CD4-positive, CD25-positive, alpha-beta regulatory T cell (primary cell): ENCODE measurements at regions not wholly inside any gene's neighbourhood (a gene's known extent, or its start where the extent isn't known, plus 50 kb on each side); places are given as distances from the start of the nearest gene placed in this dataset.

Source experiments
- ATAC-seq, 2 donors: fragments of 150-1000 bp; cut with Tn5 transposase; one replicate each; pipeline ENCODE4 v1.10.0; 2021; ENCODE audit warnings: low read depth in 2 of 2, moderate number of reproducible peaks in 2 of 2, moderate library complexity in 1 of 2
- DNase-seq, 3 donors: peaks; one replicate each; pipeline versions ENCODE4 v3.0.0 to v3.0.0-alpha.2; 2012 to 2022; ENCODE audit warnings: mixed read lengths in 1 of 3
- H3K27ac ChIP-seq: one replicate; pipeline ENCODE4 v1.7.0; 2013; ENCODE audit warnings: mild to moderate bottlenecking, low read length; ENCODE audit not compliant: insufficient read depth, poor library complexity, severe bottlenecking
- H3K27me3 ChIP-seq: one replicate; pipeline ENCODE4 v1.7.0; 2013; ENCODE audit warnings: low read length; ENCODE audit not compliant: control insufficient read depth, insufficient read depth
- H3K36me3 ChIP-seq: one replicate; pipeline ENCODE4 v1.7.0; 2013; ENCODE audit warnings: mild to moderate bottlenecking, low read length, moderate library complexity; ENCODE audit not compliant: control insufficient read depth, insufficient read depth
- H3K4me1 ChIP-seq: 2 replicates; pipeline ENCODE4 v1.7.0; 2013; ENCODE audit warnings: mild to moderate bottlenecking, low read length; ENCODE audit not compliant: insufficient read depth, control insufficient read depth, poor library complexity, severe bottlenecking
- H3K4me3 ChIP-seq: one replicate; pipeline ENCODE4 v1.7.0; 2013; ENCODE audit warnings: low read depth, mild to moderate bottlenecking, low read length, moderate library complexity
- H3K9me3 ChIP-seq, 2 experiments: 1 replicate in 1 of 2; 2 replicates in 1 of 2; pipeline ENCODE4 v1.7.0; 2013; ENCODE audit warnings: low read length in 2 of 2, mild to moderate bottlenecking in 1 of 2, moderate library complexity in 1 of 2; ENCODE audit not compliant: control insufficient read depth in 2 of 2
- H3K27ac Mint-ChIP-seq, 3 donors: one replicate each; pipeline ENCODE4 v1.8.0; 2020 to 2022; ENCODE audit warnings: mild to moderate bottlenecking in 3 of 3, mixed read lengths in 3 of 3, moderate library complexity in 2 of 3
- H3K27me3 Mint-ChIP-seq: one replicate; pipeline ENCODE4 v1.8.0; 2022; ENCODE audit warnings: mild to moderate bottlenecking, mixed read lengths
- H3K36me3 Mint-ChIP-seq: one replicate; pipeline ENCODE4 v1.8.0; 2020; ENCODE audit warnings: mixed read lengths
- H3K4me1 Mint-ChIP-seq, 4 donors: one replicate each; pipeline ENCODE4 v1.8.0; 2020 to 2022; ENCODE audit warnings: mixed read lengths in 4 of 4, mild to moderate bottlenecking in 1 of 4
- H3K4me3 Mint-ChIP-seq, 4 donors: one replicate each; pipeline ENCODE4 v1.8.0; 2020 to 2022; ENCODE audit warnings: mild to moderate bottlenecking in 4 of 4, mixed read lengths in 4 of 4, moderate library complexity in 3 of 4
- H3K9me3 Mint-ChIP-seq, 7 donors: one replicate each; pipeline ENCODE4 v1.8.0; 2020 to 2022; ENCODE audit warnings: mixed read lengths in 7 of 7, mild to moderate bottlenecking in 3 of 7, moderate library complexity in 2 of 7

- Histone ChIP-seq H3K27ac (no peak overlapping the region), H3K4me1 (no peaks in the 10 kb centered on the region), H3K27me3 (no peaks in the 10 kb centered on the region), H3K36me3 (no peaks in the 10 kb centered on the region), H3K9me3 (peaks cover 0 to 8% of the 10 kb centered on the region in 2 experiments), H3K4me3 (no peak overlapping the region)
- DNase-seq (no peak), ATAC-seq (no peak)
- Mint-ChIP-seq H3K4me1 (no peaks in the 10 kb centered on the region), H3K9me3 (peaks cover 2 to 17% (median 5%) of the 10 kb centered on the region in 7 donors), H3K27ac (no peak overlapping the region), H3K4me3 (no peak overlapping the region), H3K27me3 (no peaks in the 10 kb centered on the region), H3K36me3 (no peaks in the 10 kb centered on the region)
Measured at GRCh38 chr2:140144611-140145010, 1364.4 kb upstream of the NXPH2 start.

- ATAC-seq (no peak), DNase-seq (no peak)
- no peaks in the 10 kb centered on the region for H3K27me3 ChIP-seq
Measured at GRCh38 chr2:140138736-140139135, 1358.5 kb upstream of the NXPH2 start.

GRCh38 chr2:140136861-140137260 is 1356.7 kb upstream of the NXPH2 start:
- H3K4me3 ChIP-seq, result no peak overlapping the region
- Mint-ChIP-seq H3K36me3 (no peaks in the 10 kb centered on the region), H3K4me3 (no peak overlapping the region), H3K27ac (no peak overlapping the region), H3K9me3 (peaks cover 0 to 6% (median 3%) of the 10 kb centered on the region in 7 donors), H3K4me1 (no peaks in the 10 kb centered on the region), H3K27me3 (no peaks in the 10 kb centered on the region)
- H3K4me1 ChIP-seq, result no peaks in the 10 kb centered on the region
- peaks cover 0 to 6% of the 10 kb centered on the region in 2 experiments for H3K9me3 ChIP-seq
- no peaks in the 10 kb centered on the region for H3K27me3 ChIP-seq
- ATAC-seq, result no peak
- no peaks in the 10 kb centered on the region for H3K36me3 ChIP-seq
- H3K27ac ChIP-seq, result no peak overlapping the region
- no peak for DNase-seq

More at GRCh38 chr2:140138736-140139135, 1358.5 kb upstream of the NXPH2 start:
- Mint-ChIP-seq H3K36me3 (no peaks in the 10 kb centered on the region), H3K9me3 (peaks cover 0 to 4% (median 2%) of the 10 kb centered on the region in 7 donors), H3K27me3 (no peaks in the 10 kb centered on the region), H3K27ac (no peak overlapping the region), H3K4me1 (no peaks in the 10 kb centered on the region), H3K4me3 (no peak overlapping the region)
- no peaks in the 10 kb centered on the region for H3K36me3 ChIP-seq
- no peak overlapping the region for H3K4me3 ChIP-seq
- peaks cover 0 to 3% of the 10 kb centered on the region in 2 experiments for H3K9me3 ChIP-seq
- H3K27ac ChIP-seq, result no peak overlapping the region
- no peaks in the 10 kb centered on the region for H3K4me1 ChIP-seq

- peaks cover 0 to 6% (median 3%) of the 10 kb centered on the region in 7 donors for H3K9me3 Mint-ChIP-seq
- H3K36me3 Mint-ChIP-seq, result no peaks in the 10 kb centered on the region
- Histone ChIP-seq H3K27ac (no peak overlapping the region), H3K36me3 (no peaks in the 10 kb centered on the region), H3K27me3 (no peaks in the 10 kb centered on the region), H3K4me1 (no peaks in the 10 kb centered on the region), H3K4me3 (no peak overlapping the region), H3K9me3 (peaks cover 0 to 6% of the 10 kb centered on the region in 2 experiments)
- H3K27ac Mint-ChIP-seq, result no peak overlapping the region
- H3K27me3 Mint-ChIP-seq, result no peaks in the 10 kb centered on the region
- no peak for DNase-seq
- H3K4me3 Mint-ChIP-seq, result no peak overlapping the region
- no peaks in the 10 kb centered on the region for H3K4me1 Mint-ChIP-seq
- ATAC-seq, result no peak
Measured at GRCh38 chr2:140136366-140136765, 1356.2 kb upstream of the NXPH2 start.

- Mint-ChIP-seq H3K4me1 (no peaks in the 10 kb centered on the region), H3K9me3 (peaks cover 0 to 22% (median 3%) of the 10 kb centered on the region in 7 donors), H3K27me3 (no peaks in the 10 kb centered on the region), H3K4me3 (no peak overlapping the region), H3K27ac (no peak overlapping the region), H3K36me3 (no peaks in the 10 kb centered on the region)
- ATAC-seq (no peak), DNase-seq (no peak)
- Histone ChIP-seq H3K4me3 (no peak overlapping the region), H3K27ac (no peak overlapping the region), H3K27me3 (no peaks in the 10 kb centered on the region), H3K4me1 (no peaks in the 10 kb centered on the region), H3K9me3 (peaks cover 0 to 6% of the 10 kb centered on the region in 2 experiments), H3K36me3 (no peaks in the 10 kb centered on the region)
Measured at GRCh38 chr2:140128909-140129308, 1348.7 kb upstream of the NXPH2 start.

GRCh38 chr2:140122001-140122400 is 1341.8 kb upstream of the NXPH2 start:
- no peaks in the 10 kb centered on the region for H3K4me1 Mint-ChIP-seq
- Histone ChIP-seq H3K4me3 (no peak overlapping the region), H3K27ac (no peak overlapping the region), H3K27me3 (no peaks in the 10 kb centered on the region), H3K4me1 (no peaks in the 10 kb centered on the region), H3K36me3 (no peaks in the 10 kb centered on the region), H3K9me3 (no peaks in the 10 kb centered on the region)
- H3K36me3 Mint-ChIP-seq, result no peaks in the 10 kb centered on the region
- DNase-seq (no peak), ATAC-seq (no peak)
- H3K27me3 Mint-ChIP-seq, result no peaks in the 10 kb centered on the region
- no peak overlapping the region for H3K27ac Mint-ChIP-seq
- no peak overlapping the region for H3K4me3 Mint-ChIP-seq
- peaks cover 3 to 36% (median 6%) of the 10 kb centered on the region in 7 donors for H3K9me3 Mint-ChIP-seq

- Mint-ChIP-seq H3K4me3 (no peak overlapping the region), H3K27ac (no peak overlapping the region), H3K36me3 (no peaks in the 10 kb centered on the region), H3K4me1 (no peaks in the 10 kb centered on the region), H3K27me3 (no peaks in the 10 kb centered on the region), H3K9me3 (peaks cover 0 to 17% (median 5%) of the 10 kb centered on the region in 7 donors)
- Histone ChIP-seq H3K27ac (no peak overlapping the region), H3K9me3 (peaks cover 0 to 5% of the 10 kb centered on the region in 2 experiments), H3K27me3 (no peaks in the 10 kb centered on the region), H3K36me3 (no peaks in the 10 kb centered on the region), H3K4me3 (no peak overlapping the region), H3K4me1 (no peaks in the 10 kb centered on the region)
- DNase-seq (no peak), ATAC-seq (no peak)
Measured at GRCh38 chr2:140117386-140117785, 1337.2 kb upstream of the NXPH2 start.

- Histone ChIP-seq H3K4me3 (no peak overlapping the region), H3K27me3 (no peaks in the 10 kb centered on the region), H3K36me3 (no peaks in the 10 kb centered on the region), H3K9me3 (peaks cover 0 to 9% of the 10 kb centered on the region in 2 experiments), H3K27ac (no peak overlapping the region), H3K4me1 (no peaks in the 10 kb centered on the region)
- Mint-ChIP-seq H3K27ac (no peak overlapping the region), H3K4me3 (no peak overlapping the region), H3K9me3 (peaks cover 2 to 14% (median 9%) of the 10 kb centered on the region in 7 donors), H3K36me3 (no peaks in the 10 kb centered on the region), H3K27me3 (no peaks in the 10 kb centered on the region), H3K4me1 (no peaks in the 10 kb centered on the region)
- no peak for ATAC-seq
- DNase-seq, result no peak
Measured at GRCh38 chr2:140108706-140109475, 1328.7 kb upstream of the NXPH2 start.
